OCI-LY3 (cell line): ENCODE measurements at regions not wholly inside any gene's neighbourhood (a gene's known extent, or its start where the extent isn't known, plus 50 kb on each side); places are given as distances from the start of the nearest gene placed in this dataset.

Experiments used
- EZH2phosphoT487 ChIP-seq: fragments of 200-600 bp; shearing (Covaris generic); IDR thresholded peaks from 2 replicates; pipeline ENCODE4 v1.6.1; 2018; ENCODE audit warnings: antibody characterized with exemption, mixed run types, low read depth
- TF ChIP-seq, protein P1 (sequence below): fragments of 200-600, 300-600 bp; sonication (generic); IDR thresholded peaks from 2 replicates; pipeline ENCODE4 v1.5.1; 2014; ENCODE audit warnings: antibody characterized with exemption, low read length, low read depth

GRCh38 chr7:55306331-55306730, 58.8 kb upstream of the LANCL2 start:
- TF ChIP-seq, protein P1, sequence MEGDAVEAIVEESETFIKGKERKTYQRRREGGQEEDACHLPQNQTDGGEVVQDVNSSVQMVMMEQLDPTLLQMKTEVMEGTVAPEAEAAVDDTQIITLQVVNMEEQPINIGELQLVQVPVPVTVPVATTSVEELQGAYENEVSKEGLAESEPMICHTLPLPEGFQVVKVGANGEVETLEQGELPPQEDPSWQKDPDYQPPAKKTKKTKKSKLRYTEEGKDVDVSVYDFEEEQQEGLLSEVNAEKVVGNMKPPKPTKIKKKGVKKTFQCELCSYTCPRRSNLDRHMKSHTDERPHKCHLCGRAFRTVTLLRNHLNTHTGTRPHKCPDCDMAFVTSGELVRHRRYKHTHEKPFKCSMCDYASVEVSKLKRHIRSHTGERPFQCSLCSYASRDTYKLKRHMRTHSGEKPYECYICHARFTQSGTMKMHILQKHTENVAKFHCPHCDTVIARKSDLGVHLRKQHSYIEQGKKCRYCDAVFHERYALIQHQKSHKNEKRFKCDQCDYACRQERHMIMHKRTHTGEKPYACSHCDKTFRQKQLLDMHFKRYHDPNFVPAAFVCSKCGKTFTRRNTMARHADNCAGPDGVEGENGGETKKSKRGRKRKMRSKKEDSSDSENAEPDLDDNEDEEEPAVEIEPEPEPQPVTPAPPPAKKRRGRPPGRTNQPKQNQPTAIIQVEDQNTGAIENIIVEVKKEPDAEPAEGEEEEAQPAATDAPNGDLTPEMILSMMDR = no peak
- no peak for TF ChIP-seq EZH2phosphoT487
